ENCODE measurements at regions not wholly inside any gene's neighbourhood (a gene's known extent, or its start where the extent isn't known, plus 50 kb on each side); places are given as distances from the start of the nearest gene placed in this dataset.

DNA sequence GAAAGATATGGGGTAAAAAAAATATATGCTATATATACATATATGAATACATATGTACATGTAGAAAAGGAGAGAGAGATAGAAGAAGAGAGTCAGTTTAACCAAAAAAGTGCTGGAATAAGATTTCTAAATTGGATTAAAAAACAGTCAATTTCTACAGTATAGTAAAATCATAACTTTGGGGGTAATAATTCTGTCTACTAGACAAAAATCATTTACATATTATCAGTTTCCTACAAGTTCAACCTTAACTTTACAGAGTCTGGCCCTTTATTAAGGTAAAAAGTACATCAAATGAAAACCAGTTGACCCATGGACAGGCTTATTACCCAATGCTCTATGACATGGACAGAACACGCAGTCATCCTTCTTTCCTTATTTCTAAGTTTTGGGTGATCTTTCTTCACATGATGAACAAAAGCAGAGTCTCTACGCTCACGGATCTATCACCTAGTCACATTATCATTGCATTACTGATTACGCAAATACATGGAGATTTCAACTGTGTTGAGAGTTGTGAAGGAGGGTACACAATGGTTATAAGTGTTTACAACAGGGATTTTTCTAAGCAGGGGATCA, 63.9 kb upstream of the SMIM36 start (continued):
- TF ChIP-seq EGR1 (IDR thresholded peaks at IDR 0.05; ENCODE audit: low read depth in 2 of 2): no peak
- TF ChIP-seq FOXA2 (IDR thresholded peaks at IDR 0.05): no peak

DNA sequence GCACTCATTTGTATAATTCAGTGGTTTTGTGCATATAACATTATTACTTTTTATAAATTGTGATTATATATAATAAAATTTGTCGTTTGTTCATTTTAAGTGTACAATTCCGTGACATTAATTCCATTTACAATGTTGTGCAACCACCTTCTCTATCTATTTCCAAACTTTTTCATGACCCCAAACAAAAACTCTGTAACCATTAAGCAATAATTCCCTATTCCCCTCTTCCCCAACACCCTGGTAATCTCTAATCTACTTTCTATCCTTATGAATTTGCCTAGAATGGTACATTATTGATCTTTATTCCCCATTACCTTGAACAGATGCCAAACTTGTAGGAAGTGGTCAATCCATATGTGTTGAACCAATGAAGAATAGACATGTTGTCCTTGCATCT, 61.3 kb upstream of the SMIM36 start:
- H3K9ac ChIP-seq (ENCODE audit: low read depth in 1 of 2, low read length in 2 of 2): no peak overlapping the region
- WGBS: 27% methylated on average over 2 of the region's 2 CpGs
- H3K4me3 ChIP-seq (ENCODE audit: low read depth in 1 of 3, low read length in 3 of 3): no peak overlapping the region
- TF ChIP-seq HNF4G (IDR thresholded peaks at IDR 0.05): no peak
- TF ChIP-seq RAD21 (IDR thresholded peaks at IDR 0.05): peak in 1 of 2 donors; percentile 20
- TF ChIP-seq SP1 (IDR thresholded peaks at IDR 0.05): no peak
- peak in 1 of 2 donors; percentile 73 for TF ChIP-seq JUND (IDR thresholded peaks at IDR 0.05)
- TF ChIP-seq ATF3 (IDR thresholded peaks at IDR 0.05): no peak
- TF ChIP-seq GABPA (IDR thresholded peaks at IDR 0.05 in 1 of 2, conservative IDR thresholded peaks at IDR 0.05 in 1 of 2): no peak
- TF ChIP-seq, protein P1, sequence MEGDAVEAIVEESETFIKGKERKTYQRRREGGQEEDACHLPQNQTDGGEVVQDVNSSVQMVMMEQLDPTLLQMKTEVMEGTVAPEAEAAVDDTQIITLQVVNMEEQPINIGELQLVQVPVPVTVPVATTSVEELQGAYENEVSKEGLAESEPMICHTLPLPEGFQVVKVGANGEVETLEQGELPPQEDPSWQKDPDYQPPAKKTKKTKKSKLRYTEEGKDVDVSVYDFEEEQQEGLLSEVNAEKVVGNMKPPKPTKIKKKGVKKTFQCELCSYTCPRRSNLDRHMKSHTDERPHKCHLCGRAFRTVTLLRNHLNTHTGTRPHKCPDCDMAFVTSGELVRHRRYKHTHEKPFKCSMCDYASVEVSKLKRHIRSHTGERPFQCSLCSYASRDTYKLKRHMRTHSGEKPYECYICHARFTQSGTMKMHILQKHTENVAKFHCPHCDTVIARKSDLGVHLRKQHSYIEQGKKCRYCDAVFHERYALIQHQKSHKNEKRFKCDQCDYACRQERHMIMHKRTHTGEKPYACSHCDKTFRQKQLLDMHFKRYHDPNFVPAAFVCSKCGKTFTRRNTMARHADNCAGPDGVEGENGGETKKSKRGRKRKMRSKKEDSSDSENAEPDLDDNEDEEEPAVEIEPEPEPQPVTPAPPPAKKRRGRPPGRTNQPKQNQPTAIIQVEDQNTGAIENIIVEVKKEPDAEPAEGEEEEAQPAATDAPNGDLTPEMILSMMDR (IDR thresholded peaks at IDR 0.05; ENCODE audit: low read depth, low read length, missing input control): no peak
- peak; percentile 49 to 71 for TF ChIP-seq HNF4A (conservative IDR thresholded peaks at IDR 0.05)
- TF ChIP-seq MAX (IDR thresholded peaks at IDR 0.05): peak; percentile 76
- TF ChIP-seq FOXA2 (IDR thresholded peaks at IDR 0.05): peak; percentile 19
- TF ChIP-seq ZBTB33 (IDR thresholded peaks at IDR 0.05): peak; percentile 54
- TF ChIP-seq NR2F2 (IDR thresholded peaks at IDR 0.05): no peak
- TF ChIP-seq, protein P2, sequence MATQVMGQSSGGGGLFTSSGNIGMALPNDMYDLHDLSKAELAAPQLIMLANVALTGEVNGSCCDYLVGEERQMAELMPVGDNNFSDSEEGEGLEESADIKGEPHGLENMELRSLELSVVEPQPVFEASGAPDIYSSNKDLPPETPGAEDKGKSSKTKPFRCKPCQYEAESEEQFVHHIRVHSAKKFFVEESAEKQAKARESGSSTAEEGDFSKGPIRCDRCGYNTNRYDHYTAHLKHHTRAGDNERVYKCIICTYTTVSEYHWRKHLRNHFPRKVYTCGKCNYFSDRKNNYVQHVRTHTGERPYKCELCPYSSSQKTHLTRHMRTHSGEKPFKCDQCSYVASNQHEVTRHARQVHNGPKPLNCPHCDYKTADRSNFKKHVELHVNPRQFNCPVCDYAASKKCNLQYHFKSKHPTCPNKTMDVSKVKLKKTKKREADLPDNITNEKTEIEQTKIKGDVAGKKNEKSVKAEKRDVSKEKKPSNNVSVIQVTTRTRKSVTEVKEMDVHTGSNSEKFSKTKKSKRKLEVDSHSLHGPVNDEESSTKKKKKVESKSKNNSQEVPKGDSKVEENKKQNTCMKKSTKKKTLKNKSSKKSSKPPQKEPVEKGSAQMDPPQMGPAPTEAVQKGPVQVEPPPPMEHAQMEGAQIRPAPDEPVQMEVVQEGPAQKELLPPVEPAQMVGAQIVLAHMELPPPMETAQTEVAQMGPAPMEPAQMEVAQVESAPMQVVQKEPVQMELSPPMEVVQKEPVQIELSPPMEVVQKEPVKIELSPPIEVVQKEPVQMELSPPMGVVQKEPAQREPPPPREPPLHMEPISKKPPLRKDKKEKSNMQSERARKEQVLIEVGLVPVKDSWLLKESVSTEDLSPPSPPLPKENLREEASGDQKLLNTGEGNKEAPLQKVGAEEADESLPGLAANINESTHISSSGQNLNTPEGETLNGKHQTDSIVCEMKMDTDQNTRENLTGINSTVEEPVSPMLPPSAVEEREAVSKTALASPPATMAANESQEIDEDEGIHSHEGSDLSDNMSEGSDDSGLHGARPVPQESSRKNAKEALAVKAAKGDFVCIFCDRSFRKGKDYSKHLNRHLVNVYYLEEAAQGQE (IDR thresholded peaks at IDR 0.05): no peak
- no peak for TF ChIP-seq EGR1 (IDR thresholded peaks at IDR 0.05; ENCODE audit: low read depth in 2 of 2)
- TF ChIP-seq YY1 (IDR thresholded peaks at IDR 0.05): peak; percentile 62
- no peak for TF ChIP-seq TAF1 (conservative IDR thresholded peaks at IDR 0.05)
- peak; percentile 67 to 87 for TF ChIP-seq RXRA (IDR thresholded peaks at IDR 0.05)
- TF ChIP-seq FOXA1 (IDR thresholded peaks at IDR 0.05): no peak
- DNase-seq (ENCODE audit: low spot score): no peak
- H3K27ac ChIP-seq (ENCODE audit: low read depth in 1 of 2, low read length in 2 of 2): no peak overlapping the region
- H3K36me3 ChIP-seq (ENCODE audit: control insufficient read depth in 4 of 4, insufficient read depth in 3 of 4, low read depth in 1 of 4, low read length in 3 of 4): no peaks in the 10 kb centered on the region
- H3K27me3 ChIP-seq (ENCODE audit: control insufficient read depth in 4 of 4, insufficient read depth in 4 of 4, low read length in 3 of 4): no peaks in the 10 kb centered on the region
- H3K9me3 ChIP-seq (ENCODE audit: control insufficient read depth in 4 of 4, low read length in 3 of 4): no peaks in the 10 kb centered on the region
- peaks cover 3 to 16% (median 6%) of the 10 kb centered on the region in 4 donors for H3K4me1 ChIP-seq (ENCODE audit: control insufficient read depth in 4 of 4, insufficient read depth in 4 of 4, low read length in 3 of 4)

All from liver (tissue), 8 donors.